Right lobe of liver (tissue), 4 donors: ENCODE measurements at regions not wholly inside any gene's neighbourhood (a gene's known extent, or its start where the extent isn't known, plus 50 kb on each side); places are given as distances from the start of the nearest gene placed in this dataset.
"Not testable (repeated sequence)": the region's sequence is repeated elsewhere in the genome, so short reads cannot be mapped to it uniquely, and the experiment has no call there.

Source experiments
- CTCF ChIP-seq, 4 donors: fragments of 200-600 bp in 3 of 4; fragments of 450-650 bp in 1 of 4; IDR thresholded peaks; one replicate each; pipeline versions ENCODE4 v1.5.1 to v1.8.0; 2016 to 2022; ENCODE audit warnings: antibody characterized with exemption in 4 of 4, mild to moderate bottlenecking in 2 of 4
- POLR2A ChIP-seq: fragments of 450-650 bp; IDR thresholded peaks from one replicate; pipeline ENCODE4 v1.6.1; 2017; ENCODE audit warnings: antibody characterized with exemption, mild to moderate bottlenecking
- donor health status: DM: no; HTN: no; CAD: no.
- donor health status: DM: no; HTN: no; CAD: no.
- donor health status: DM: no; HTN: yes; CAD: no.

GRCh38 chr3:82542556-82542955 is 781.1 kb upstream of the GBE1 start:
- TF ChIP-seq CTCF (IDR thresholded peaks at IDR 0.05); POLR2A: not testable (repeated sequence)
